Stimulated activated CD4-positive, alpha-beta T cell treated with anti-CD3 and anti-CD28 coated beads, Interleukin-1b, Interleukin-23, amount 100 ng/mL, for 4 hours (primary cell): ENCODE measurements at regions not wholly inside any gene's neighbourhood (a gene's known extent, or its start where the extent isn't known, plus 50 kb on each side); places are given as distances from the start of the nearest gene placed in this dataset.

Experiments used
- DNase-seq, 2 donors: peaks; one replicate each; pipeline ENCODE4 v3.0.0-alpha.2; 2020; ENCODE audit warnings: low read depth in 2 of 2

- DNase-seq = no peak
These were observed 312.3 kb downstream of the HAO1 start for GRCh38 chr20:7627734-7628663.

GRCh38 chr20:7629880-7630279, 310.4 kb downstream of the HAO1 start:
- no peak for DNase-seq

GRCh38 chr20:7637184-7637583, 303.1 kb downstream of the HAO1 start:
- no peak for DNase-seq

- DNase-seq = no peak
These were observed 290.0 kb downstream of the HAO1 start for GRCh38 chr20:7650086-7650879.

- DNase-seq = no peak
These were observed 286.0 kb downstream of the HAO1 start for GRCh38 chr20:7654231-7654630.

- DNase-seq = no peak
These were observed 283.4 kb downstream of the HAO1 start for GRCh38 chr20:7656687-7657467.

- DNase-seq = no peak
These were observed 282.7 kb downstream of the HAO1 start for GRCh38 chr20:7657569-7657968.

GRCh38 chr20:7660165-7660564, 280.1 kb downstream of the HAO1 start:
- no peak for DNase-seq

- no peak for DNase-seq
These were observed 274.9 kb downstream of the HAO1 start for GRCh38 chr20:7665376-7665775.

- no peak for DNase-seq
These were observed 273.1 kb downstream of the HAO1 start for GRCh38 chr20:7667194-7667593.

GRCh38 chr20:7672571-7672970, 267.7 kb downstream of the HAO1 start:
- no peak for DNase-seq

- DNase-seq = no peak
These were observed 266.4 kb downstream of the HAO1 start for GRCh38 chr20:7673841-7674240.

- DNase-seq = no peak
These were observed 257.3 kb downstream of the HAO1 start for GRCh38 chr20:7682916-7683315.

- no peak for DNase-seq
These were observed 253.2 kb downstream of the HAO1 start for GRCh38 chr20:7687065-7687464.

GRCh38 chr20:7689151-7689550, 251.1 kb downstream of the HAO1 start:
- DNase-seq = no peak

GRCh38 chr20:7691647-7692269, 248.5 kb downstream of the HAO1 start:
- DNase-seq = no peak

- DNase-seq = no peak
These were observed 247.8 kb downstream of the HAO1 start for GRCh38 chr20:7692478-7692877.

GRCh38 chr20:7693761-7694160, 246.5 kb downstream of the HAO1 start:
- DNase-seq = no peak

GRCh38 chr20:7695051-7695495, 245.2 kb downstream of the HAO1 start:
- no peak for DNase-seq

GRCh38 chr20:7695635-7696034, 244.6 kb downstream of the HAO1 start:
- DNase-seq = no peak

- no peak for DNase-seq
These were observed 243.9 kb downstream of the HAO1 start for GRCh38 chr20:7696311-7696710.

GRCh38 chr20:7702141-7702540, 238.1 kb downstream of the HAO1 start:
- no peak for DNase-seq
